HEK293 (cell line): ENCODE measurements at regions not wholly inside any gene's neighbourhood (a gene's known extent, or its start where the extent isn't known, plus 50 kb on each side); places are given as distances from the start of the nearest gene placed in this dataset.

Experiments used
- CTCF ChIA-PET: fragments of 350-600 bp; formaldehyde crosslinking; extraction: SDS; loops from one replicate; lab custom pipeline; 2021; ENCODE audit warnings: antibody characterized with exemption; lab: Yijun Ruan, JAX
- POLR2A ChIA-PET: fragments of 300-600 bp; formaldehyde crosslinking; extraction: SDS; loops from one replicate; lab custom pipeline; 2020; ENCODE audit warnings: antibody characterized with exemption, inconsistent platforms; lab: Yijun Ruan, JAX
- H3K27ac ChIP-seq: fragments of 200-500 bp; sonication (Bioruptor generic); 2 replicates; pipeline ENCODE4 v1.5.1; 2014; ENCODE audit warnings: low read depth, low read length, control low read depth, inconsistent platforms; ENCODE audit errors: extremely low read depth
- H3K36me3 ChIP-seq, 2 experiments: fragments of 200-500 bp in 1 of 2; sonication (Bioruptor generic) in 1 of 2; 1 replicate in 1 of 2; 2 replicates in 1 of 2; pipeline ENCODE4 v1.5.1; 2014 to 2017; ENCODE audit warnings: inconsistent platforms in 2 of 2, low read length in 2 of 2; ENCODE audit not compliant: control insufficient read depth in 2 of 2, insufficient read depth in 1 of 2
- H3K4me1 ChIP-seq: fragments of 200-500 bp; sonication (Bioruptor generic); 2 replicates; pipeline ENCODE4 v1.5.1; 2014; ENCODE audit warnings: mild to moderate bottlenecking, low read length, inconsistent platforms; ENCODE audit not compliant: control insufficient read depth, insufficient read depth
- H3K4me3 ChIP-seq: 2 replicates; pipeline ENCODE4 v1.5.1; 2011; ENCODE audit warnings: low read depth, mild to moderate bottlenecking, control low read depth, low read length, moderate library complexity
- H3K9me3 ChIP-seq: fragments of 200-500 bp; sonication (Bioruptor generic); 2 replicates; pipeline ENCODE4 v1.5.1; 2014; ENCODE audit warnings: low read depth, low read length, inconsistent platforms; ENCODE audit not compliant: control insufficient read depth, insufficient read depth
- HOXD13 ChIP-seq: sonication (generic); formaldehyde crosslinking; IDR thresholded peaks from 2 replicates; pipeline ENCODE4 v1.8.0; 2022; ENCODE audit warnings: missing genetic modification reagents, borderline replicate concordance
- INSM2 ChIP-seq: fragments of 450-650 bp; formaldehyde crosslinking; IDR thresholded peaks from 2 replicates; pipeline ENCODE4 v1.5.1; 2016; ENCODE audit warnings: missing biosample characterization, missing genetic modification characterization
- KLF16 ChIP-seq: fragments of 450-650 bp; formaldehyde crosslinking; IDR thresholded peaks from 2 replicates; pipeline ENCODE4 v1.5.1; 2017; ENCODE audit warnings: missing biosample characterization, missing genetic modification characterization
- KLF7 ChIP-seq: fragments of 450-650 bp; formaldehyde crosslinking; IDR thresholded peaks from 2 replicates; pipeline ENCODE4 v1.5.1; 2016; ENCODE audit warnings: missing biosample characterization, missing genetic modification characterization, borderline replicate concordance
- MEIS1 ChIP-seq: sonication (generic); formaldehyde crosslinking; IDR thresholded peaks from 2 replicates; pipeline ENCODE4 v1.8.1; 2022; ENCODE audit warnings: missing genetic modification reagents, mild to moderate bottlenecking, borderline replicate concordance
- PBX3 ChIP-seq: sonication (generic); formaldehyde crosslinking; IDR thresholded peaks from 2 replicates; pipeline ENCODE4 v1.8.1; 2022; ENCODE audit warnings: mild to moderate bottlenecking, moderate library complexity, missing genetic modification reagents
- YY2 ChIP-seq: fragments of 450-650 bp; formaldehyde crosslinking; IDR thresholded peaks from 2 replicates; pipeline ENCODE4 v1.5.1; 2016; ENCODE audit warnings: missing biosample characterization, missing genetic modification characterization
- ZBTB26 ChIP-seq: fragments of 450-650 bp; formaldehyde crosslinking; optimal IDR thresholded peaks from 2 replicates; pipeline ENCODE3; 2016; ENCODE audit warnings: missing biosample characterization, mild to moderate bottlenecking, missing genetic modification characterization
- ZNF112 ChIP-seq: fragments of 450-650 bp; formaldehyde crosslinking; IDR thresholded peaks from 2 replicates; pipeline ENCODE4 v1.5.0; 2017; ENCODE audit warnings: missing biosample characterization, missing genetic modification characterization
- ZNF133 ChIP-seq: fragments of 450-650 bp; formaldehyde crosslinking; IDR thresholded peaks from 2 replicates; pipeline ENCODE4 v1.5.1; 2016; ENCODE audit warnings: missing biosample characterization, missing genetic modification characterization
- ZNF362 ChIP-seq: fragments of 450-650 bp; formaldehyde crosslinking; IDR thresholded peaks from 2 replicates; pipeline ENCODE4 v1.5.1; 2016; ENCODE audit warnings: missing biosample characterization, missing genetic modification characterization
- ZNF473 ChIP-seq: fragments of 450-650 bp; formaldehyde crosslinking; IDR thresholded peaks from 2 replicates; pipeline ENCODE4 v1.5.1; 2017; ENCODE audit warnings: missing biosample characterization, missing genetic modification characterization
- ZNF510 ChIP-seq: fragments of 450-650 bp; formaldehyde crosslinking; IDR thresholded peaks from 2 replicates; pipeline ENCODE4 v1.5.1; 2018; ENCODE audit warnings: mild to moderate bottlenecking, missing genetic modification characterization, missing biosample characterization; ENCODE audit not compliant: insufficient replicate concordance
- ZNF518A ChIP-seq: fragments of 450-650 bp; formaldehyde crosslinking; conservative IDR thresholded peaks from 2 replicates; pipeline ENCODE4 v1.5.1; 2016; ENCODE audit warnings: low read depth, missing biosample characterization, missing genetic modification characterization
- ZNF571 ChIP-seq: fragments of 450-650 bp; formaldehyde crosslinking; IDR thresholded peaks from 2 replicates; pipeline ENCODE4 v1.5.0; 2017; ENCODE audit warnings: missing biosample characterization, missing genetic modification characterization
- ZNF692 ChIP-seq: fragments of 450-650 bp; formaldehyde crosslinking; IDR thresholded peaks from 2 replicates; pipeline ENCODE4 v1.5.1; 2016; ENCODE audit warnings: missing biosample characterization, missing genetic modification characterization
- ZNF791 ChIP-seq: fragments of 450-650 bp; formaldehyde crosslinking; IDR thresholded peaks from 2 replicates; pipeline ENCODE4 v1.5.1; 2016; ENCODE audit warnings: missing biosample characterization, missing genetic modification characterization
- ZSCAN30 ChIP-seq: fragments of 450-650 bp; IDR thresholded peaks from 2 replicates; pipeline ENCODE4 v1.5.1; 2018; ENCODE audit warnings: missing biosample characterization, mild to moderate bottlenecking, missing genetic modification characterization, moderate library complexity
- ZSCAN4 ChIP-seq: fragments of 450-650 bp; formaldehyde crosslinking; IDR thresholded peaks from 2 replicates; pipeline ENCODE4 v1.5.1; 2017; ENCODE audit warnings: missing biosample characterization, missing genetic modification characterization

- no peak for TF ChIP-seq ZNF518A (tag by site-specific recombination)
Observed at GRCh38 chr6:99181174-99181573, 168.3 kb downstream of the FAXC start (continued).

- POLR2A ChIA-PET: no interaction called here
- no peaks in the 10 kb centered on the region for H3K9me3 ChIP-seq
- no peaks in the 10 kb centered on the region for H3K36me3 ChIP-seq
- no peak overlapping the region for H3K4me3 ChIP-seq
- CTCF ChIA-PET: interaction anchor here (0.6 to 0.7 kb wide), 3 partner anchors 138 to 1838 kb away, joined by 3 read pairs; no protein-coding TSS in a partner anchor
- H3K4me1 ChIP-seq: no peaks in the 10 kb centered on the region
- no peak overlapping the region for H3K27ac ChIP-seq
- TF ChIP-seq PBX3 (no peak), ZNF133 (tag by site-specific recombination) (no peak), ZNF571 (tag by site-specific recombination) (no peak), KLF7 (tag by site-specific recombination) (no peak), YY2 (tag by site-specific recombination) (no peak), ZBTB26 (tag by site-specific recombination) (no peak), ZSCAN4 (tag by site-specific recombination) (no peak), INSM2 (tag by site-specific recombination) (no peak), ZNF510 (no peak), ZNF362 (tag by site-specific recombination) (no peak), HOXD13 (CRISPR knock-in tag) (no peak), ZNF791 (tag by site-specific recombination) (no peak), ZNF473 (tag by site-specific recombination) (no peak), ZNF692 (tag by site-specific recombination) (no peak), KLF16 (tag by site-specific recombination) (no peak), ZSCAN30 (no peak), ZNF112 (no peak), MEIS1 (CRISPR knock-in tag) (no peak)
Observed at GRCh38 chr6:99178168-99178567, 171.3 kb downstream of the FAXC start.
